Fibroblast of the aortic adventitia (primary cell): ENCODE measurements at regions not wholly inside any gene's neighbourhood (a gene's known extent, or its start where the extent isn't known, plus 50 kb on each side); places are given as distances from the start of the nearest gene placed in this dataset.
"Not testable (repeated sequence)": the region's sequence is repeated elsewhere in the genome, so short reads cannot be mapped to it uniquely, and the experiment has no call there.

Experiments
- DNase-seq: peaks from one replicate; pipeline ENCODE4 v3.0.0-alpha.2; 2010; ENCODE audit warnings: low read depth
- H3K4me3 ChIP-seq: 2 replicates; pipeline ENCODE4 v1.5.1; 2011; ENCODE audit warnings: low read depth, mild to moderate bottlenecking, control low read depth, low read length, moderate library complexity

DNA sequence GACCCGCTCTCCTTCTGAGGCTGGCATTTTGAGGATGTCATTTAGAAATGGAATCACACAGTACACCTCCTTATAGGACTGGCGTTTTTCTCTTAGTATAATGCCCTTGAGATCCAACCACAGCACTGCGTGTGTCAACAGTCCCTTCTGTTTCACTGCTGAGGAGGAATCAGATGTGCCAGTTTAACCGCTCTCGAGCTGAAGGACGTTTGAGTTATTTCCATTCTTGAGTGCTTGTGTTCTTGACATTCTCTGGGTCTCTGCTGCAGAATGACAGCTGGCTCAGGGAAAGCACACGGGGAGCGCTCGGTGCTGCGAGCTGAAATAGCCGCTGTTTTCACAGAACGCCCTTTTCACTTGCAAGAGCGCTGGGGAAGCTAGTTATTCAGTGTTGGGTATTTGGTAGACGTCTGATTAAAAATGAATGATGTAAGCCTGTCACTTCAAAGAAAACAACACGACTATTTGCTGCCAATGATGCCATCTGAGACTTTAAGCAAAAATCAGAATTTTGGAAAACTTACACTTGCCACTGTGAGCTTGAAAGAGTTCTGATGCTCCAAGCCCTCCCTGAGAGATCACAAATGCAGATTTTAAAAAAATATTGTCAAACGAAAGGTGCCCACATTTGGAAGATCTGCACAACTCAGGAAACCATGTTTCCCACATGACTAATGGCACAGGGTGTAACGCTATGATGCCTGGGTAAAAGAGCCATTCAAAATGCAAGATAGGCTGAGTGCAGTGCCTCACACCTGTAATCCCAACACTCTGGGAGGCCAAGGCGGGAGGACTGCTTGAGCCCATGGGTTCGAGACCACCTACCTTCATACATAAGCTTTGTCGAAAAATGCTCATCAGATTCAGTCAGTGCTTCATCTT lies 5358.4 kb upstream of the TPTE start:
- not testable (repeated sequence) for H3K4me3 ChIP-seq, DNase-seq

DNA sequence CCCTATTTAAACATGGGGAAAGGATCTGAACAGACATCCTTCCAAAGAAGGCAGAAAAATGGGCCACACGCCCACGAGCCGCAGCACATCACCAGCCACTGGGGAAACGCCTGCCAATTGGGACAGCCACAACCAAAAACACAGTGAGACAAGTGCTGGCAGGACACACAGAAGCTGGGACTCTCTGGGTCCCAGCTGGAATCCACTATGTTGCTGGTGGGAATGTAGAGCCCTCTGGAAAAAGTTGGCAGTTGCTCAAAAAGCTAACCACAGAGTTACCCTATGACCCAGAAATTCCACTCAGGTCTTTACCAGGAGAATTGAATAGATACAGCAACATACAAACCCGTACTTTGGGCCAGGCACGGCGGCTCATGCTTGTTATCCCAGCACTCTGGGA lies 5355.6 kb upstream of the TPTE start:
- not testable (repeated sequence) for DNase-seq, H3K4me3 ChIP-seq
